ENCODE measurements at regions not wholly inside any gene's neighbourhood (a gene's known extent, or its start where the extent isn't known, plus 50 kb on each side); places are given as distances from the start of the nearest gene placed in this dataset.

- no peaks in the 10 kb centered on the region for H3K36me3 ChIP-seq
- no peak for TF ChIP-seq CTCF (IDR thresholded peaks at IDR 0.05)
- no peak for TF ChIP-seq POLR2A (IDR thresholded peaks at IDR 0.05)
Observed at GRCh38 chr16:80404847-80405246, 135.9 kb upstream of the DYNLRB2 start.

GRCh38 chr16:80403894-80404293 lies 136.9 kb upstream of the DYNLRB2 start:
- TF ChIP-seq CTCF (IDR thresholded peaks at IDR 0.05) (no peak), POLR2A (IDR thresholded peaks at IDR 0.05) (no peak)
- H3K4me1 ChIP-seq, result no peaks in the 10 kb centered on the region
- H3K4me3 ChIP-seq, result no peak overlapping the region
- no peak overlapping the region for H3K27ac ChIP-seq
- H3K36me3 ChIP-seq, result no peaks in the 10 kb centered on the region
- H3K27me3 ChIP-seq, result no peaks in the 10 kb centered on the region
- H3K9me3 ChIP-seq, result no peaks in the 10 kb centered on the region
- DNase-seq, result no peak

More at GRCh38 chr16:80404847-80405246, 135.9 kb upstream of the DYNLRB2 start:
- H3K9me3 ChIP-seq, result no peaks in the 10 kb centered on the region
- no peak for DNase-seq
- H3K27me3 ChIP-seq, result no peaks in the 10 kb centered on the region
- no peak overlapping the region for H3K4me3 ChIP-seq
- no peaks in the 10 kb centered on the region for H3K4me1 ChIP-seq
- H3K27ac ChIP-seq, result no peak overlapping the region

- TF ChIP-seq POLR2A (IDR thresholded peaks at IDR 0.05) (no peak), CTCF (IDR thresholded peaks at IDR 0.05) (no peak)
- Histone ChIP-seq H3K4me3 (no peak overlapping the region), H3K9me3 (no peaks in the 10 kb centered on the region), H3K27ac (no peak overlapping the region), H3K36me3 (no peaks in the 10 kb centered on the region), H3K4me1 (no peaks in the 10 kb centered on the region), H3K27me3 (no peaks in the 10 kb centered on the region)
- no peak for DNase-seq
Observed at GRCh38 chr16:80390871-80391489, 149.8 kb upstream of the DYNLRB2 start.

GRCh38 chr16:80390046-80390445 lies 150.7 kb upstream of the DYNLRB2 start:
- Histone ChIP-seq H3K9me3 (no peaks in the 10 kb centered on the region), H3K36me3 (no peaks in the 10 kb centered on the region), H3K4me1 (no peaks in the 10 kb centered on the region), H3K27me3 (no peaks in the 10 kb centered on the region), H3K4me3 (no peak overlapping the region), H3K27ac (no peak overlapping the region)
- no peak for DNase-seq
- TF ChIP-seq CTCF (IDR thresholded peaks at IDR 0.05) (no peak), POLR2A (IDR thresholded peaks at IDR 0.05) (no peak)

GRCh38 chr16:80389338-80389737 lies 151.5 kb upstream of the DYNLRB2 start:
- no peak for TF ChIP-seq POLR2A (IDR thresholded peaks at IDR 0.05)
- no peak for TF ChIP-seq CTCF (IDR thresholded peaks at IDR 0.05)
- Histone ChIP-seq H3K27me3 (no peaks in the 10 kb centered on the region), H3K36me3 (no peaks in the 10 kb centered on the region), H3K27ac (no peak overlapping the region), H3K4me3 (no peak overlapping the region), H3K4me1 (no peaks in the 10 kb centered on the region), H3K9me3 (no peaks in the 10 kb centered on the region)
- no peak for DNase-seq

Data from Peyer's patch (tissue), 4 donors.